Kidney (tissue), 13 donors: ENCODE measurements at regions not wholly inside any gene's neighbourhood (a gene's known extent, or its start where the extent isn't known, plus 50 kb on each side); places are given as distances from the start of the nearest gene placed in this dataset.
A peak's percentile ranks its signal among the peaks of the same experiment; 100 is the strongest.
"Not testable (repeated sequence)": the region's sequence is repeated elsewhere in the genome, so short reads cannot be mapped to it uniquely, and the experiment has no call there.

Experiments used
- DNase-seq, 5 donors: peaks; one replicate each; pipeline ENCODE4 v3.0.0-alpha.2; 2013 to 2020
- FAIRE-seq: peaks from 2 replicates; lab custom pipeline; 2012; peaks lifted over from hg19 to GRCh38; lab: Jason Lieb, UNC
- H3K27ac ChIP-seq, 2 donors: one replicate each; pipeline ENCODE4 v1.7.0; 2013; ENCODE audit warnings: low read depth in 2 of 2, low read length in 2 of 2, inconsistent platforms in 1 of 2
- H3K27me3 ChIP-seq: one replicate; pipeline ENCODE4 v1.7.1; 2013; ENCODE audit warnings: low read length, inconsistent platforms; ENCODE audit not compliant: control insufficient read depth, insufficient read depth
- H3K36me3 ChIP-seq, 3 donors: one replicate each; pipeline versions ENCODE4 v1.7.0 to v1.7.1; 2013; ENCODE audit warnings: low read length in 3 of 3, control low read depth in 1 of 3, inconsistent platforms in 1 of 3; ENCODE audit not compliant: insufficient read depth in 3 of 3, control insufficient read depth in 2 of 3
- H3K4me1 ChIP-seq, 3 donors: one replicate each; pipeline versions ENCODE4 v1.7.0 to v1.7.1; 2013; ENCODE audit warnings: low read length in 3 of 3, inconsistent platforms in 1 of 3, low read depth in 1 of 3; ENCODE audit not compliant: control insufficient read depth in 2 of 3, insufficient read depth in 2 of 3
- H3K4me3 ChIP-seq, 3 donors: one replicate each; pipeline versions ENCODE4 v1.7.0 to v1.8.1; 2013; ENCODE audit warnings: low read length in 3 of 3, control low read depth in 1 of 3, inconsistent platforms in 1 of 3
- H3K9ac ChIP-seq, 3 donors: one replicate each; pipeline versions ENCODE4 v1.7.0 to v1.7.1; 2013; ENCODE audit warnings: low read length in 3 of 3, control low read depth in 1 of 3, inconsistent platforms in 1 of 3
- H3K9me3 ChIP-seq, 3 donors: one replicate each; pipeline versions ENCODE4 v1.7.0 to v1.7.1; 2013; ENCODE audit warnings: low read length in 3 of 3, control low read depth in 1 of 3, inconsistent platforms in 1 of 3; ENCODE audit not compliant: control insufficient read depth in 2 of 3, insufficient read depth in 1 of 3
- intact Hi-C: fragments of 100-400 bp; cut with DNase I; formaldehyde crosslinking; loops from one replicate; pipeline ENCODE4 v1.11.1; 2022
- TF ChIP-seq, protein P1 (sequence below): IDR thresholded peaks from 3 replicates; pipeline ENCODE4 v1.5.1; 2012; ENCODE audit warnings: mild to moderate bottlenecking, moderate library complexity, borderline replicate concordance; ENCODE audit not compliant: insufficient read depth; ENCODE audit errors: extremely low read depth
- donor health status: control.
- donor health status: control.
- donor health status: control.
- donor health status: control.
- donor health status: control.
- donor health status: DM: yes; HTN: yes; CAD: no.
- donor health status: Normal renal cell carcinoma (clear cell type).

DNA sequence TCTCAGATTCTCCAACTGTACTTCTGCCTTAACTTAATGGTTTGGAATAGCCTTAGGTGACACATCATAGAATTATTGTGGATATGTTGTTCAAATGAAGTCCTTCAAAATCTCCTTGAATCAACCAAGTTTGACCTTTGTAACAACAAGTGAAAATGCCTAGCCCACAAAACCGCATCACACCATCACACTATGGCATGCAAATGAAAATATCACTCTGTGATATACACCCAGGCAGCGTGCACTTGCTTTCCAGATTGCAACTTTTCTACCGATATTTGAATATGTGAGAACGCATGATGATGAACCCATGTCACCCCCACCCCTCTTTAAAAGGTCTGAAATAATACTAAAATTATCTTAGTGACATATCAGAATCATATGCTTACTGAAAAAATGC is 656.7 kb downstream of the GABRG1 start:
- H3K27ac ChIP-seq = no peak overlapping the region
- H3K4me1 ChIP-seq = no peaks in the 10 kb centered on the region
- intact Hi-C loops = no loop called here
- no peaks in the 10 kb centered on the region for H3K36me3 ChIP-seq
- H3K4me3 ChIP-seq = no peak overlapping the region
- no peaks in the 10 kb centered on the region for H3K9me3 ChIP-seq
- TF ChIP-seq, protein P1, sequence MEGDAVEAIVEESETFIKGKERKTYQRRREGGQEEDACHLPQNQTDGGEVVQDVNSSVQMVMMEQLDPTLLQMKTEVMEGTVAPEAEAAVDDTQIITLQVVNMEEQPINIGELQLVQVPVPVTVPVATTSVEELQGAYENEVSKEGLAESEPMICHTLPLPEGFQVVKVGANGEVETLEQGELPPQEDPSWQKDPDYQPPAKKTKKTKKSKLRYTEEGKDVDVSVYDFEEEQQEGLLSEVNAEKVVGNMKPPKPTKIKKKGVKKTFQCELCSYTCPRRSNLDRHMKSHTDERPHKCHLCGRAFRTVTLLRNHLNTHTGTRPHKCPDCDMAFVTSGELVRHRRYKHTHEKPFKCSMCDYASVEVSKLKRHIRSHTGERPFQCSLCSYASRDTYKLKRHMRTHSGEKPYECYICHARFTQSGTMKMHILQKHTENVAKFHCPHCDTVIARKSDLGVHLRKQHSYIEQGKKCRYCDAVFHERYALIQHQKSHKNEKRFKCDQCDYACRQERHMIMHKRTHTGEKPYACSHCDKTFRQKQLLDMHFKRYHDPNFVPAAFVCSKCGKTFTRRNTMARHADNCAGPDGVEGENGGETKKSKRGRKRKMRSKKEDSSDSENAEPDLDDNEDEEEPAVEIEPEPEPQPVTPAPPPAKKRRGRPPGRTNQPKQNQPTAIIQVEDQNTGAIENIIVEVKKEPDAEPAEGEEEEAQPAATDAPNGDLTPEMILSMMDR = no peak
- DNase-seq = no peak
- no peaks in the 10 kb centered on the region for H3K27me3 ChIP-seq
- H3K9ac ChIP-seq = no peak overlapping the region
- no peak for FAIRE-seq

DNA sequence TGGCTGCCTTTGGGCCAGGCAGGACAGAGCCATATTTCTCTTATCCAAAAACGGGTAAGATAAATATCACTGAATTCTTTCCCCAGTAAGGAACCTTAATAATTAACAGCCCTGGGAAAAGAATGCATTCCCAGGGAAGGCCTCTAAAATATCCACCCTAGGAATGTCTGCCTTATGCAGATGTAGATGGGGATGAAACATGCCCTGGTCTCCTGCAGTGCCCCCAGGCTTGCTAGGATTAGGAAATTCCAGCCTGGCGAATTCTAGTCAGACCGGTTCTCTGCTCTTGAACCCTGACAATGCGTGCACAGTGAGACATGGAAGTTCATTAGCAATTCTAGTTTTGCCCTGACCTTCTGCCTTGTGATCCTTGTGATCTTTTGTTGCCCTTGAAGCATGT is 663.7 kb downstream of the GABRG1 start:
- H3K27ac ChIP-seq, FAIRE-seq, H3K36me3 ChIP-seq, H3K27me3 ChIP-seq, H3K9me3 ChIP-seq, DNase-seq, H3K4me3 ChIP-seq, intact Hi-C loops, H3K9ac ChIP-seq, H3K4me1 ChIP-seq: not testable (repeated sequence)

DNA sequence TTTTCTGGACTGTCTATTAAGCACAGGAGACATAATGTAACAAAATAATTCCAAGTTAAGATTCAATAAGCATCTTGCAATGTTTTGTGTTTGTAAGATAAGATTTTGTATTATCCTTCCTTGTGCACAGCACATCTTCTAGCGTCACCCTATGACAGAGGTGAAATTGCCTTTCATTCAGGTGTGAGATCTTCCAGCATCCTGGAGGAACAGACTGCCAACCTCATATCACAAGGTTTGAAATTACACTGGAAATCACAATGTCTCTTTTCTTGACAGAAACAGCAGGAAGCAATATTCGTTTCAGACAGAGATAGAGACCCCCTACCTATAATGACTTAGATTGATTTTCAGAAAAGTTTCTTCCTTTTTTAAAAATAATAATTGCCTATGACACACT is 668.6 kb downstream of the GABRG1 start:
- no peak overlapping the region for H3K4me3 ChIP-seq
- no peak overlapping the region for H3K27ac ChIP-seq
- H3K36me3 ChIP-seq = no peaks in the 10 kb centered on the region
- DNase-seq (no peak), FAIRE-seq (no peak)
- no peak overlapping the region for H3K9ac ChIP-seq
- no peaks in the 10 kb centered on the region for H3K4me1 ChIP-seq
- H3K9me3 ChIP-seq = peaks cover 0 to 6% (median 0%) of the 10 kb centered on the region in 3 donors
- TF ChIP-seq, protein P1 = no peak
- H3K27me3 ChIP-seq = no peaks in the 10 kb centered on the region
- intact Hi-C loops = no loop called here

DNA sequence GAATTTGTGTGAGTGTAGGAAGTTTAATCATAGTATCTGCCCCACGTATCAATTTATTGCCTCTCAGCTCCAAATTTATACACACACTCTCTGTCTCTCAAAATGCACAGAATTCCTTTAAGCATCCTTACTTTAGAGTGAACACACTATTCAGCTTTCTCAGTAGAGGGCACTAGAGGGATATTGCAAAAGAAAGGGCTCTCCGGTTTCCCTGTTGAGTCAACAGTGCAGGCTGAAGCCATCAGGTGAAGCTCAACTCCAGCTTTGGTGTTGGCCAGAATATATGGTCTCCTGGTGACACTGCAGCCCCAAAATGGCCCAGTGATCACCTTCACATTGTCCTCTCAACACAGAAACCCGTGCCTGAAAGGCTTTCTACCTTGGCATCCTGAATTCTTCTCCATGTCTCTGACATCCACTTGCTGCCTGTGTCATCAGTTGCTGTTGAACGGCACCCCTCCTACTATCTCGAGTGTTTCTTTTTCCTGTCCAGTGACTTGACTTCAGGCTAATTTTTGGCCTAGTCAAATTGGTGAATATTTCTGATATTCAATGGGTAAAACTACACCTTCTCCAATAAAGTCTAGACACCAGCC is 670.5 kb downstream of the GABRG1 start:
- TF ChIP-seq, protein P1 = peak; percentile 55
- Histone ChIP-seq H3K9ac (no peak overlapping the region), H3K36me3 (no peaks in the 10 kb centered on the region), H3K27ac (no peak overlapping the region), H3K27me3 (no peaks in the 10 kb centered on the region), H3K4me3 (no peak overlapping the region), H3K4me1 (no peaks in the 10 kb centered on the region), H3K9me3 (no peaks in the 10 kb centered on the region)
- DNase-seq (peak in 2 of 5 donors; percentile 57 to 60), FAIRE-seq (no peak)
- intact Hi-C loops = no loop called here
